Thyroid gland (tissue), 4 donors: ENCODE measurements at regions not wholly inside any gene's neighbourhood (a gene's known extent, or its start where the extent isn't known, plus 50 kb on each side); places are given as distances from the start of the nearest gene placed in this dataset.

Experiments used
- DNase-seq, 2 donors: peaks; one replicate each; pipeline ENCODE4 v3.0.0-alpha.2; 2019
- H3K27ac ChIP-seq, 3 donors: fragments of 200-600 bp; sonication (generic); 1 replicate in 2 of 3; 2 replicates in 1 of 3; pipeline ENCODE4 v1.5.1; 2016 to 2019; ENCODE audit warnings: mild to moderate bottlenecking in 1 of 3, moderate library complexity in 1 of 3
- H3K27me3 ChIP-seq: fragments of 200-600 bp; sonication (generic); one replicate; pipeline ENCODE4 v1.5.1; 2019
- H3K36me3 ChIP-seq, 2 donors: fragments of 200-600 bp; sonication (generic); one replicate each; pipeline ENCODE4 v1.5.1; 2016 to 2019
- H3K4me1 ChIP-seq, 2 donors: fragments of 200-600 bp; sonication (generic); one replicate each; pipeline ENCODE4 v1.5.1; 2017 to 2019
- H3K4me3 ChIP-seq, 3 donors: fragments of 200-600 bp; sonication (generic); replicated peaks in 1 of 3; 1 replicate in 2 of 3; 2 replicates in 1 of 3; pipeline ENCODE4 v1.5.1; 2016; ENCODE audit warnings: mild to moderate bottlenecking in 1 of 3
- H3K9me3 ChIP-seq: fragments of 200-600 bp; sonication (generic); one replicate; pipeline ENCODE4 v1.5.1; 2017
- CTCF ChIP-seq, 6 experiments: fragments of 200-600 bp in 3 of 6; fragments of 450-650 bp in 3 of 6; sonication (generic) in 3 of 6; IDR thresholded peaks; one replicate each; pipeline ENCODE4 v1.5.1; 2016 to 2019; ENCODE audit warnings: antibody characterized with exemption in 6 of 6, mild to moderate bottlenecking in 2 of 6, inconsistent platforms in 1 of 6, moderate library complexity in 1 of 6
- POLR2A ChIP-seq, 2 donors: fragments of 450-650 bp; IDR thresholded peaks; one replicate each; pipeline ENCODE4 v1.6.1; 2017; ENCODE audit warnings: antibody characterized with exemption in 2 of 2, mild to moderate bottlenecking in 2 of 2, moderate library complexity in 1 of 2
- WGBS, 2 donors: methylation state at CpG; one replicate each; pipeline ENCODE4 v1.1.5; 2017; 5-methylcytosine and 5-hydroxymethylcytosine counted together
- intact Hi-C: fragments of 100-400 bp; cut with DNase I; formaldehyde crosslinking; loops from one replicate; pipeline ENCODE4 v1.15.1; 2023

GRCh38 chr1:218835609-218836008 lies 338.1 kb upstream of the LYPLAL1 start:
- whole genome bisulfite sequencing, 2 donors = 94 to 98% methylated on average over 1 of the region's 1 CpG
- no peak overlapping the region for H3K27ac ChIP-seq
- H3K4me1 ChIP-seq = no peaks in the 10 kb centered on the region
- no peak overlapping the region for H3K4me3 ChIP-seq
- H3K9me3 ChIP-seq = no peaks in the 10 kb centered on the region
- no peaks in the 10 kb centered on the region for H3K36me3 ChIP-seq
- no peak for DNase-seq
- H3K27me3 ChIP-seq = no peaks in the 10 kb centered on the region
- TF ChIP-seq CTCF (IDR thresholded peaks at IDR 0.05) (no peak), POLR2A (IDR thresholded peaks at IDR 0.05) (no peak)
- intact Hi-C loops = no loop called here

GRCh38 chr1:218836264-218836663 lies 337.4 kb upstream of the LYPLAL1 start:
- Histone ChIP-seq H3K27ac (no peak overlapping the region), H3K36me3 (no peaks in the 10 kb centered on the region), H3K4me3 (no peak overlapping the region), H3K9me3 (no peaks in the 10 kb centered on the region), H3K27me3 (no peaks in the 10 kb centered on the region), H3K4me1 (no peaks in the 10 kb centered on the region)
- DNase-seq = no peak
- TF ChIP-seq POLR2A (IDR thresholded peaks at IDR 0.05) (no peak), CTCF (IDR thresholded peaks at IDR 0.05) (no peak)
- 94 to 95% methylated on average over 3 of the region's 3 CpGs for WGBS, 2 donors
- intact Hi-C loops = no loop called here

- TF ChIP-seq POLR2A (IDR thresholded peaks at IDR 0.05) (no peak), CTCF (IDR thresholded peaks at IDR 0.05) (no peak)
- DNase-seq = no peak
- intact Hi-C loops = no loop called here
- Histone ChIP-seq H3K27ac (no peak overlapping the region), H3K4me3 (no peak overlapping the region), H3K9me3 (no peaks in the 10 kb centered on the region), H3K4me1 (no peaks in the 10 kb centered on the region), H3K36me3 (no peaks in the 10 kb centered on the region), H3K27me3 (no peaks in the 10 kb centered on the region)
- 85 to 86% methylated on average over 2 of the region's 2 CpGs for WGBS, 2 donors
These were observed 336.6 kb upstream of the LYPLAL1 start for GRCh38 chr1:218837051-218837450.

GRCh38 chr1:218845589-218845988 lies 328.1 kb upstream of the LYPLAL1 start:
- H3K9me3 ChIP-seq = no peaks in the 10 kb centered on the region
- H3K4me3 ChIP-seq = no peak overlapping the region
- H3K27me3 ChIP-seq = no peaks in the 10 kb centered on the region
- no peaks in the 10 kb centered on the region for H3K36me3 ChIP-seq
- TF ChIP-seq POLR2A (IDR thresholded peaks at IDR 0.05) = no peak
- no peak for TF ChIP-seq CTCF (IDR thresholded peaks at IDR 0.05)
- intact Hi-C loops = no loop called here
- no peak overlapping the region for H3K27ac ChIP-seq
- 87 to 93% methylated on average over 1 of the region's 1 CpG for WGBS, 2 donors
- H3K4me1 ChIP-seq = no peaks in the 10 kb centered on the region
- no peak for DNase-seq

- TF ChIP-seq POLR2A (IDR thresholded peaks at IDR 0.05) = no peak
- no peak for TF ChIP-seq CTCF (IDR thresholded peaks at IDR 0.05)
- Histone ChIP-seq H3K36me3 (no peaks in the 10 kb centered on the region), H3K9me3 (no peaks in the 10 kb centered on the region), H3K4me1 (no peaks in the 10 kb centered on the region), H3K4me3 (no peak overlapping the region), H3K27ac (no peak overlapping the region), H3K27me3 (no peaks in the 10 kb centered on the region)
- intact Hi-C loops = no loop called here
- WGBS, 2 donors = 89 to 99% methylated on average over 4 of the region's 4 CpGs
- no peak for DNase-seq
These were observed 327.5 kb upstream of the LYPLAL1 start for GRCh38 chr1:218846181-218846580.
